ENCODE measurements at regions not wholly inside any gene's neighbourhood (a gene's known extent, or its start where the extent isn't known, plus 50 kb on each side); places are given as distances from the start of the nearest gene placed in this dataset.

DNA sequence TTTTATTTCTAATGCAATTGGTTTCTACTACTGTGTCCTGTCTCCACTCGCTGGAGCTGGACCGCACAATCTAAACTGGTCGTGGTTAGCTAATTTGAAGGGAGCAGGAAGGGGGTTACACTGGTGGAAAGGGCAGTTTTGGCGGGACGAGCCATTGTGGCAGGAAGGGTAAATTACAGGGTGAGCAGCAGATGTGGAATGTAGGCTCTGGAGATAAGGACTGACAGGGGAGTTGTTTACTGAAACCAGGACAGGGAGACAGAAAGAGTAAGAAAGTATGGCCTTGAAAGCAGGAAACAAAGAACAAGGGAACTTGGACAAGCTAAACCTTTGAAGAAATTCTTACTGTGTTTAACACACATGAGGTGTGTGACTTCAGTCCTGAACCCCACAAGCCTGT, 147.8 kb downstream of the ATXN7L3B start:
- Histone ChIP-seq H3K23ac (ENCODE audit: low read length in 2 of 2) (no peak overlapping the region), H3K4me2 (ENCODE audit: low read length, poor library complexity, severe bottlenecking) (no peak overlapping the region), H3K79me1 (replicated peaks; ENCODE audit: low read length, poor library complexity, severe bottlenecking) (no peaks in the 10 kb centered on the region), H2BK12ac (ENCODE audit: low read length in 2 of 2) (no peak overlapping the region), H2AFZ (ENCODE audit: low read depth, low read length) (no peak overlapping the region), H3K4ac (ENCODE audit: low read depth in 1 of 2, low read length in 2 of 2) (no peak overlapping the region), H2BK5ac (ENCODE audit: low read depth, low read length, poor library complexity, severe bottlenecking) (no peak overlapping the region), H3K4me3 (ENCODE audit: insufficient read depth in 1 of 2, low read depth in 1 of 2, low read length in 2 of 2) (no peak overlapping the region), H3K9ac (ENCODE audit: low read length) (no peak overlapping the region), H3K36me3 (ENCODE audit: control insufficient read depth in 1 of 2, insufficient read depth in 2 of 2, low read depth in 1 of 2, low read length in 2 of 2) (no peaks in the 10 kb centered on the region), H3K27ac (ENCODE audit: low read length, poor library complexity, severe bottlenecking) (no peak overlapping the region), H2BK120ac (ENCODE audit: low read depth, low read length) (no peak overlapping the region), H3K18ac (ENCODE audit: low read depth in 1 of 2, low read length in 2 of 2) (no peak overlapping the region), H4K91ac (ENCODE audit: low read length) (no peak overlapping the region), H3K9me3 (ENCODE audit: control insufficient read depth, low read length) (no peaks in the 10 kb centered on the region), H3K27me3 (ENCODE audit: control insufficient read depth in 1 of 2, insufficient read depth in 1 of 2, low read length in 2 of 2) (peaks cover 0 to 4% of the 10 kb centered on the region in 2 experiments), H2BK15ac (ENCODE audit: low read depth, poor library complexity, severe bottlenecking) (no peak overlapping the region), H4K8ac (ENCODE audit: low read length) (no peak overlapping the region), H3K14ac (ENCODE audit: low read length in 2 of 2) (no peak overlapping the region), H2AK5ac (ENCODE audit: low read length, severe bottlenecking) (no peak overlapping the region), H3K4me1 (ENCODE audit: control insufficient read depth, insufficient read depth, low read depth, low read length) (no peaks in the 10 kb centered on the region)
- DNase-seq, result no peak
- 75% methylated on average over 5 of the region's 5 CpGs for WGBS

DNA sequence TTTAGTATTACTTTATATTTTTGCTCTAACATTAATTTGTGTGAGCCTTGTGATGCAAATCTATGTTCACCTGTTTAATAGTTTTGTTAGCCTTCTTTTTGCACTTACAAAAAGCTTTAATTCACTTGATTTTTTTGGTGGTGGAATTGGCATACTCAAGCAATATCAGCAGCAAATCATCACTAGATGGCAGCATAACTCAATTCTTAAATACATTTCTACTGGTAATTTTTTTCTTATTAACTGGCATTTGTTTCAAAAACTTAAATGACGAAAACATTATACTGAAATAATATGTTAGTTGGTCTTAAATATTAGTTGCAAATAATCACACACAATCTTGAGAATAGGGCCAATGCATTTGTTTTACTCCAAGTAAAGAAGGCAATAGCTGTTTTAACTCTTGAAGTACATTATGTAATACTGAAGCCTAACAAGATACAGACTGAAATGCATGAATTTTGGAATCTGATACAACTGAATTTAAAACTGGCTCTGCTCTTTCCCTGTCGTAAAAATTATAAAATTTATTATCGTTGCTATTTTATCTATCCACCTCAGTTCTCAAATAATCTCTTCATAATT, 151.5 kb downstream of the ATXN7L3B start:
- Histone ChIP-seq H3K27ac (ENCODE audit: low read length, poor library complexity, severe bottlenecking) (no peak overlapping the region), H2BK120ac (ENCODE audit: low read depth, low read length) (no peak overlapping the region), H3K4me3 (ENCODE audit: insufficient read depth in 1 of 2, low read depth in 1 of 2, low read length in 2 of 2) (no peak overlapping the region), H3K4me1 (ENCODE audit: control insufficient read depth, insufficient read depth, low read depth, low read length) (no peaks in the 10 kb centered on the region), H2AFZ (ENCODE audit: low read depth, low read length) (no peak overlapping the region), H3K4ac (ENCODE audit: low read depth in 1 of 2, low read length in 2 of 2) (no peak overlapping the region), H2BK5ac (ENCODE audit: low read depth, low read length, poor library complexity, severe bottlenecking) (no peak overlapping the region), H4K91ac (ENCODE audit: low read length) (no peak overlapping the region), H3K18ac (ENCODE audit: low read depth in 1 of 2, low read length in 2 of 2) (no peak overlapping the region), H3K14ac (ENCODE audit: low read length in 2 of 2) (no peak overlapping the region), H3K23ac (ENCODE audit: low read length in 2 of 2) (no peak overlapping the region), H2BK15ac (ENCODE audit: low read depth, poor library complexity, severe bottlenecking) (no peak overlapping the region), H2AK5ac (ENCODE audit: low read length, severe bottlenecking) (no peak overlapping the region), H4K8ac (ENCODE audit: low read length) (no peak overlapping the region), H3K27me3 (ENCODE audit: control insufficient read depth in 1 of 2, insufficient read depth in 1 of 2, low read length in 2 of 2) (peaks cover 0 to 4% of the 10 kb centered on the region in 2 experiments), H2BK12ac (ENCODE audit: low read length in 2 of 2) (no peak overlapping the region), H3K9ac (ENCODE audit: low read length) (peak overlapping the region; percentile 39), H3K79me1 (replicated peaks; ENCODE audit: low read length, poor library complexity, severe bottlenecking) (no peaks in the 10 kb centered on the region), H3K4me2 (ENCODE audit: low read length, poor library complexity, severe bottlenecking) (no peak overlapping the region), H3K36me3 (ENCODE audit: control insufficient read depth in 1 of 2, insufficient read depth in 2 of 2, low read depth in 1 of 2, low read length in 2 of 2) (no peaks in the 10 kb centered on the region), H3K9me3 (ENCODE audit: control insufficient read depth, low read length) (no peaks in the 10 kb centered on the region)
- DNase-seq, result peak; percentile 51
- WGBS, result 50% methylated on average over 1 of the region's 3 CpGs

DNA sequence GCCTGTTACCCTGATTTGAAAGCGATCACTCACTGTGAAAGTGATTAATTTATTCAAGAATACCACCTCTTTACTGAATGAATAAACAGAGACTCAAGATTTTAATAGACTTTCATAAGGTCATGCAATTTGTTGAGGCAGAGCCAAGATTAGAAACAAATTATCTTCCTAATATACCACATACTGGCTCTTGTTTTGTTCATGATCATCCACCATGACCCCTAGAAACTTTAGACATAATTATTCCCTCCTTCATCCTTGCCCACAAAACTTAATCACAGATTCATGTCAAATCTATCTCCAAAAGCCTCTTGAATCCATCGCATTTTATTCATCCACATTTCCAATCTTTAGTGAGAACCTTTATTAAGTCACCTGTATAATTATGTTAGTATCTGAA, 152.3 kb downstream of the ATXN7L3B start:
- Histone ChIP-seq H2BK5ac (ENCODE audit: low read depth, low read length, poor library complexity, severe bottlenecking) (no peak overlapping the region), H3K27ac (ENCODE audit: low read length, poor library complexity, severe bottlenecking) (no peak overlapping the region), H3K14ac (ENCODE audit: low read length in 2 of 2) (no peak overlapping the region), H3K36me3 (ENCODE audit: control insufficient read depth in 1 of 2, insufficient read depth in 2 of 2, low read depth in 1 of 2, low read length in 2 of 2) (no peaks in the 10 kb centered on the region), H3K4ac (ENCODE audit: low read depth in 1 of 2, low read length in 2 of 2) (no peak overlapping the region), H3K9me3 (ENCODE audit: control insufficient read depth, low read length) (no peaks in the 10 kb centered on the region), H3K27me3 (ENCODE audit: control insufficient read depth in 1 of 2, insufficient read depth in 1 of 2, low read length in 2 of 2) (peaks cover 0 to 4% of the 10 kb centered on the region in 2 experiments), H4K91ac (ENCODE audit: low read length) (no peak overlapping the region), H2BK15ac (ENCODE audit: low read depth, poor library complexity, severe bottlenecking) (no peak overlapping the region), H4K8ac (ENCODE audit: low read length) (no peak overlapping the region), H3K9ac (ENCODE audit: low read length) (no peak overlapping the region), H3K18ac (ENCODE audit: low read depth in 1 of 2, low read length in 2 of 2) (no peak overlapping the region), H3K4me2 (ENCODE audit: low read length, poor library complexity, severe bottlenecking) (no peak overlapping the region), H3K23ac (ENCODE audit: low read length in 2 of 2) (no peak overlapping the region), H3K79me1 (replicated peaks; ENCODE audit: low read length, poor library complexity, severe bottlenecking) (no peaks in the 10 kb centered on the region), H2AFZ (ENCODE audit: low read depth, low read length) (no peak overlapping the region), H3K4me3 (ENCODE audit: insufficient read depth in 1 of 2, low read depth in 1 of 2, low read length in 2 of 2) (no peak overlapping the region), H2BK120ac (ENCODE audit: low read depth, low read length) (no peak overlapping the region), H3K4me1 (ENCODE audit: control insufficient read depth, insufficient read depth, low read depth, low read length) (no peaks in the 10 kb centered on the region), H2BK12ac (ENCODE audit: low read length in 2 of 2) (no peak overlapping the region), H2AK5ac (ENCODE audit: low read length, severe bottlenecking) (no peak overlapping the region)
- whole genome bisulfite sequencing, result 100% methylated on average over 1 of the region's 2 CpGs
- no peak for DNase-seq

DNA sequence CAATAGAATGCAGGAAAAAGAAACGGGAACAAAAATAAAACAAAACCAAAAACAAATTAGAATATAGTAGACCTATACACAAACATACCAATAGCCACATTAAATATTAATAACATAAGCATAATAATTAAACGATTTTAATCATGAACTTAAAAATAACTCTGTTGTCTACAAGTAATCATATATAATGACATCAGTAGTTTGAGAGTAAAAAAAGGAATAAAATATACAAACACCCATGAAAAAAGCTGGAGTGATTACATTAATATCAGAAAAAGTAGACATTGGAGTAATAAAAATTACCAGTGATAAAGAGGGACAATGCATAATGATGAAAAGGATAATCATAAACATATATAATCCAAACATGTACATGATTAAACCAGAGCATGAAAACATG, 181.8 kb downstream of the ATXN7L3B start:
- Histone ChIP-seq H2BK5ac (ENCODE audit: low read depth, low read length, poor library complexity, severe bottlenecking) (no peak overlapping the region), H2BK15ac (ENCODE audit: low read depth, poor library complexity, severe bottlenecking) (no peak overlapping the region), H3K79me1 (replicated peaks; ENCODE audit: low read length, poor library complexity, severe bottlenecking) (no peaks in the 10 kb centered on the region), H3K36me3 (ENCODE audit: control insufficient read depth in 1 of 2, insufficient read depth in 2 of 2, low read depth in 1 of 2, low read length in 2 of 2) (no peaks in the 10 kb centered on the region), H3K4ac (ENCODE audit: low read depth in 1 of 2, low read length in 2 of 2) (no peak overlapping the region), H3K27ac (ENCODE audit: low read length, poor library complexity, severe bottlenecking) (no peak overlapping the region), H3K18ac (ENCODE audit: low read depth in 1 of 2, low read length in 2 of 2) (no peak overlapping the region), H2BK120ac (ENCODE audit: low read depth, low read length) (no peak overlapping the region), H4K8ac (ENCODE audit: low read length) (no peak overlapping the region), H4K91ac (ENCODE audit: low read length) (no peak overlapping the region), H2BK12ac (ENCODE audit: low read length in 2 of 2) (no peak overlapping the region), H3K14ac (ENCODE audit: low read length in 2 of 2) (no peak overlapping the region), H3K9me3 (ENCODE audit: control insufficient read depth, low read length) (no peaks in the 10 kb centered on the region), H3K4me3 (ENCODE audit: insufficient read depth in 1 of 2, low read depth in 1 of 2, low read length in 2 of 2) (no peak overlapping the region), H2AK5ac (ENCODE audit: low read length, severe bottlenecking) (no peak overlapping the region), H3K9ac (ENCODE audit: low read length) (no peak overlapping the region), H3K23ac (ENCODE audit: low read length in 2 of 2) (no peak overlapping the region), H3K4me2 (ENCODE audit: low read length, poor library complexity, severe bottlenecking) (no peak overlapping the region), H3K27me3 (ENCODE audit: control insufficient read depth in 1 of 2, insufficient read depth in 1 of 2, low read length in 2 of 2) (no peaks in the 10 kb centered on the region), H3K4me1 (ENCODE audit: control insufficient read depth, insufficient read depth, low read depth, low read length) (peaks cover 2% of the 10 kb centered on the region), H2AFZ (ENCODE audit: low read depth, low read length) (no peak overlapping the region)
- no CpG with 5 or more reads among the region's 2 CpGs for WGBS
- no peak for DNase-seq
